ENCODE measurements at regions not wholly inside any gene's neighbourhood (a gene's known extent, or its start where the extent isn't known, plus 50 kb on each side); places are given as distances from the start of the nearest gene placed in this dataset.

DNA sequence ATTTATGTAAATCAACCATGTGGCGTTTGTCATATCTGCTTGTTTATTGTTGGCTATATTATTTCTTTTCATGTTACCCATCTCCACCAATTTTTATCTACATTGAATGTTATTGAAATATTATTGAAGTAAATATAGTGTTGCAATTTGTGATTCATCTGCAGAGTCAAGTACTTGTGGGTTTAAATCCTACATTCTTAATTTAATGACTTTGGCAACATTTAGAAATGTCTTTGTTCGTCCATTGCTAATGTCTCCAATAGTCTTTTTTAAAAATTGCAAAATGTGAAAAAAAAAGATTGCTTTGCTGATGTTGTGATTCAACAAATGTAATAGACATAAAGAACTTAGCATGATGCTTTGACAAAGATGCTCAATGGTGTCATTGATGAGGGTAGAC lies 1572.8 kb upstream of the PIK3C3 start:
- Histone ChIP-seq H3K4me2 (no peak overlapping the region), H2AFZ (no peak overlapping the region), H3K9me2 (ENCODE audit: insufficient read depth) (no peaks in the 10 kb centered on the region), H3K36me3 (ENCODE audit: insufficient read depth) (no peaks in the 10 kb centered on the region), H3K27me3 (ENCODE audit: insufficient read depth) (no peaks in the 10 kb centered on the region), H3K4me1 (ENCODE audit: insufficient read depth) (no peaks in the 10 kb centered on the region), H3K27ac (ENCODE audit: low read depth) (no peak overlapping the region), H3F3A (replicated peaks; ENCODE audit: low read depth) (no peaks in the 10 kb centered on the region), H3K4me3 (no peak overlapping the region), H3K79me2 (replicated peaks; ENCODE audit: insufficient read depth) (no peaks in the 10 kb centered on the region), H4K20me1 (replicated peaks; ENCODE audit: insufficient read depth) (no peaks in the 10 kb centered on the region)
- DNase-seq (ENCODE audit: low spot score) (no peak), ATAC-seq (no peak)
- Mint-ChIP-seq H3K36me3 (ENCODE audit: low read depth) (no peaks in the 10 kb centered on the region), H3K4me3 (no peak overlapping the region), H3K9me3 (no peaks in the 10 kb centered on the region), H3K4me1 (no peaks in the 10 kb centered on the region), H3K27ac (no peak overlapping the region), H3K27me3 (ENCODE audit: insufficient read depth, low read depth, poor library complexity) (no peaks in the 10 kb centered on the region)
- no peak for TF ChIP-seq POLR2AphosphoS5 (IDR thresholded peaks at IDR 0.05; ENCODE audit: low read depth)
- TF ChIP-seq ZNF114 (CRISPR knock-in tag; IDR thresholded peaks at IDR 0.05): no peak
- no peak for TF ChIP-seq NANOG (IDR thresholded peaks at IDR 0.05; ENCODE audit: borderline replicate concordance)
- TF ChIP-seq, protein P1, sequence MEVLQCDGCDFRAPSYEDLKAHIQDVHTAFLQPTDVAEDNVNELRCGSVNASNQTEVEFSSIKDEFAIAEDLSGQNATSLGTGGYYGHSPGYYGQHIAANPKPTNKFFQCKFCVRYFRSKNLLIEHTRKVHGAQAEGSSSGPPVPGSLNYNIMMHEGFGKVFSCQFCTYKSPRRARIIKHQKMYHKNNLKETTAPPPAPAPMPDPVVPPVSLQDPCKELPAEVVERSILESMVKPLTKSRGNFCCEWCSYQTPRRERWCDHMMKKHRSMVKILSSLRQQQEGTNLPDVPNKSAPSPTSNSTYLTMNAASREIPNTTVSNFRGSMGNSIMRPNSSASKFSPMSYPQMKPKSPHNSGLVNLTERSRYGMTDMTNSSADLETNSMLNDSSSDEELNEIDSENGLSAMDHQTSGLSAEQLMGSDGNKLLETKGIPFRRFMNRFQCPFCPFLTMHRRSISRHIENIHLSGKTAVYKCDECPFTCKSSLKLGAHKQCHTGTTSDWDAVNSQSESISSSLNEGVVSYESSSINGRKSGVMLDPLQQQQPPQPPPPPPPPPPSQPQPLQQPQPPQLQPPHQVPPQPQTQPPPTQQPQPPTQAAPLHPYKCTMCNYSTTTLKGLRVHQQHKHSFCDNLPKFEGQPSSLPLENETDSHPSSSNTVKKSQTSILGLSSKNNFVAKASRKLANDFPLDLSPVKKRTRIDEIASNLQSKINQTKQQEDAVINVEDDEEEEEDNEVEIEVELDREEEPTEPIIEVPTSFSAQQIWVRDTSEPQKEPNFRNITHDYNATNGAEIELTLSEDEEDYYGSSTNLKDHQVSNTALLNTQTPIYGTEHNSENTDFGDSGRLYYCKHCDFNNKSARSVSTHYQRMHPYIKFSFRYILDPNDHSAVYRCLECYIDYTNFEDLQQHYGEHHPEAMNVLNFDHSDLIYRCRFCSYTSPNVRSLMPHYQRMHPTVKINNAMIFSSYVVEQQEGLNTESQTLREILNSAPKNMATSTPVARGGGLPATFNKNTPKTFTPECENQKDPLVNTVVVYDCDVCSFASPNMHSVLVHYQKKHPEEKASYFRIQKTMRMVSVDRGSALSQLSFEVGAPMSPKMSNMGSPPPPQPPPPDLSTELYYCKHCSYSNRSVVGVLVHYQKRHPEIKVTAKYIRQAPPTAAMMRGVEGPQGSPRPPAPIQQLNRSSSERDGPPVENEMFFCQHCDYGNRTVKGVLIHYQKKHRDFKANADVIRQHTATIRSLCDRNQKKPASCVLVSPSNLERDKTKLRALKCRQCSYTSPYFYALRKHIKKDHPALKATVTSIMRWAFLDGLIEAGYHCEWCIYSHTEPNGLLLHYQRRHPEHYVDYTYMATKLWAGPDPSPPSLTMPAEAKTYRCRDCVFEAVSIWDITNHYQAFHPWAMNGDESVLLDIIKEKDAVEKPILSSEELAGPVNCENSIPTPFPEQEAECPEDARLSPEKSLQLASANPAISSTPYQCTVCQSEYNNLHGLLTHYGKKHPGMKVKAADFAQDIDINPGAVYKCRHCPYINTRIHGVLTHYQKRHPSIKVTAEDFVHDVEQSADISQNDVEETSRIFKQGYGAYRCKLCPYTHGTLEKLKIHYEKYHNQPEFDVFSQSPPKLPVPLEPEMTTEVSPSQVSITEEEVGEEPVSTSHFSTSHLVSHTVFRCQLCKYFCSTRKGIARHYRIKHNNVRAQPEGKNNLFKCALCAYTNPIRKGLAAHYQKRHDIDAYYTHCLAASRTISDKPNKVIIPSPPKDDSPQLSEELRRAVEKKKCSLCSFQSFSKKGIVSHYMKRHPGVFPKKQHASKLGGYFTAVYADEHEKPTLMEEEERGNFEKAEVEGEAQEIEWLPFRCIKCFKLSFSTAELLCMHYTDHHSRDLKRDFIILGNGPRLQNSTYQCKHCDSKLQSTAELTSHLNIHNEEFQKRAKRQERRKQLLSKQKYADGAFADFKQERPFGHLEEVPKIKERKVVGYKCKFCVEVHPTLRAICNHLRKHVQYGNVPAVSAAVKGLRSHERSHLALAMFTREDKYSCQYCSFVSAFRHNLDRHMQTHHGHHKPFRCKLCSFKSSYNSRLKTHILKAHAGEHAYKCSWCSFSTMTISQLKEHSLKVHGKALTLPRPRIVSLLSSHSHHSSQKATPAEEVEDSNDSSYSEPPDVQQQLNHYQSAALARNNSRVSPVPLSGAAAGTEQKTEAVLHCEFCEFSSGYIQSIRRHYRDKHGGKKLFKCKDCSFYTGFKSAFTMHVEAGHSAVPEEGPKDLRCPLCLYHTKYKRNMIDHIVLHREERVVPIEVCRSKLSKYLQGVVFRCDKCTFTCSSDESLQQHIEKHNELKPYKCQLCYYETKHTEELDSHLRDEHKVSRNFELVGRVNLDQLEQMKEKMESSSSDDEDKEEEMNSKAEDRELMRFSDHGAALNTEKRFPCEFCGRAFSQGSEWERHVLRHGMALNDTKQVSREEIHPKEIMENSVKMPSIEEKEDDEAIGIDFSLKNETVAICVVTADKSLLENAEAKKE (CRISPR knock-in tag; IDR thresholded peaks at IDR 0.05): no peak
- TF ChIP-seq, protein P2, sequence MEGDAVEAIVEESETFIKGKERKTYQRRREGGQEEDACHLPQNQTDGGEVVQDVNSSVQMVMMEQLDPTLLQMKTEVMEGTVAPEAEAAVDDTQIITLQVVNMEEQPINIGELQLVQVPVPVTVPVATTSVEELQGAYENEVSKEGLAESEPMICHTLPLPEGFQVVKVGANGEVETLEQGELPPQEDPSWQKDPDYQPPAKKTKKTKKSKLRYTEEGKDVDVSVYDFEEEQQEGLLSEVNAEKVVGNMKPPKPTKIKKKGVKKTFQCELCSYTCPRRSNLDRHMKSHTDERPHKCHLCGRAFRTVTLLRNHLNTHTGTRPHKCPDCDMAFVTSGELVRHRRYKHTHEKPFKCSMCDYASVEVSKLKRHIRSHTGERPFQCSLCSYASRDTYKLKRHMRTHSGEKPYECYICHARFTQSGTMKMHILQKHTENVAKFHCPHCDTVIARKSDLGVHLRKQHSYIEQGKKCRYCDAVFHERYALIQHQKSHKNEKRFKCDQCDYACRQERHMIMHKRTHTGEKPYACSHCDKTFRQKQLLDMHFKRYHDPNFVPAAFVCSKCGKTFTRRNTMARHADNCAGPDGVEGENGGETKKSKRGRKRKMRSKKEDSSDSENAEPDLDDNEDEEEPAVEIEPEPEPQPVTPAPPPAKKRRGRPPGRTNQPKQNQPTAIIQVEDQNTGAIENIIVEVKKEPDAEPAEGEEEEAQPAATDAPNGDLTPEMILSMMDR (conservative IDR thresholded peaks at IDR 0.05; ENCODE audit: low read depth in 2 of 2): no peak
- TF ChIP-seq EZH2phosphoT487 (IDR thresholded peaks at IDR 0.05; ENCODE audit: unreplicated experiment): no peak
- TF ChIP-seq, protein P3, sequence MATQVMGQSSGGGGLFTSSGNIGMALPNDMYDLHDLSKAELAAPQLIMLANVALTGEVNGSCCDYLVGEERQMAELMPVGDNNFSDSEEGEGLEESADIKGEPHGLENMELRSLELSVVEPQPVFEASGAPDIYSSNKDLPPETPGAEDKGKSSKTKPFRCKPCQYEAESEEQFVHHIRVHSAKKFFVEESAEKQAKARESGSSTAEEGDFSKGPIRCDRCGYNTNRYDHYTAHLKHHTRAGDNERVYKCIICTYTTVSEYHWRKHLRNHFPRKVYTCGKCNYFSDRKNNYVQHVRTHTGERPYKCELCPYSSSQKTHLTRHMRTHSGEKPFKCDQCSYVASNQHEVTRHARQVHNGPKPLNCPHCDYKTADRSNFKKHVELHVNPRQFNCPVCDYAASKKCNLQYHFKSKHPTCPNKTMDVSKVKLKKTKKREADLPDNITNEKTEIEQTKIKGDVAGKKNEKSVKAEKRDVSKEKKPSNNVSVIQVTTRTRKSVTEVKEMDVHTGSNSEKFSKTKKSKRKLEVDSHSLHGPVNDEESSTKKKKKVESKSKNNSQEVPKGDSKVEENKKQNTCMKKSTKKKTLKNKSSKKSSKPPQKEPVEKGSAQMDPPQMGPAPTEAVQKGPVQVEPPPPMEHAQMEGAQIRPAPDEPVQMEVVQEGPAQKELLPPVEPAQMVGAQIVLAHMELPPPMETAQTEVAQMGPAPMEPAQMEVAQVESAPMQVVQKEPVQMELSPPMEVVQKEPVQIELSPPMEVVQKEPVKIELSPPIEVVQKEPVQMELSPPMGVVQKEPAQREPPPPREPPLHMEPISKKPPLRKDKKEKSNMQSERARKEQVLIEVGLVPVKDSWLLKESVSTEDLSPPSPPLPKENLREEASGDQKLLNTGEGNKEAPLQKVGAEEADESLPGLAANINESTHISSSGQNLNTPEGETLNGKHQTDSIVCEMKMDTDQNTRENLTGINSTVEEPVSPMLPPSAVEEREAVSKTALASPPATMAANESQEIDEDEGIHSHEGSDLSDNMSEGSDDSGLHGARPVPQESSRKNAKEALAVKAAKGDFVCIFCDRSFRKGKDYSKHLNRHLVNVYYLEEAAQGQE (IDR thresholded peaks at IDR 0.05; ENCODE audit: unreplicated experiment): no peak
- TF ChIP-seq, protein P4, sequence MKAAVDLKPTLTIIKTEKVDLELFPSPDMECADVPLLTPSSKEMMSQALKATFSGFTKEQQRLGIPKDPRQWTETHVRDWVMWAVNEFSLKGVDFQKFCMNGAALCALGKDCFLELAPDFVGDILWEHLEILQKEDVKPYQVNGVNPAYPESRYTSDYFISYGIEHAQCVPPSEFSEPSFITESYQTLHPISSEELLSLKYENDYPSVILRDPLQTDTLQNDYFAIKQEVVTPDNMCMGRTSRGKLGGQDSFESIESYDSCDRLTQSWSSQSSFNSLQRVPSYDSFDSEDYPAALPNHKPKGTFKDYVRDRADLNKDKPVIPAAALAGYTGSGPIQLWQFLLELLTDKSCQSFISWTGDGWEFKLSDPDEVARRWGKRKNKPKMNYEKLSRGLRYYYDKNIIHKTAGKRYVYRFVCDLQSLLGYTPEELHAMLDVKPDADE (IDR thresholded peaks at IDR 0.05): no peak
- no peak for TF ChIP-seq JUNB (IDR thresholded peaks at IDR 0.05; ENCODE audit: unreplicated experiment)
- TF ChIP-seq ZNF331 (CRISPR knock-in tag; IDR thresholded peaks at IDR 0.05; ENCODE audit: low read depth): no peak

Data from GM23338 (cell line).